ENCODE measurements at regions not wholly inside any gene's neighbourhood (a gene's known extent, or its start where the extent isn't known, plus 50 kb on each side); places are given as distances from the start of the nearest gene placed in this dataset.
"Not testable (repeated sequence)": the region's sequence is repeated elsewhere in the genome, so short reads cannot be mapped to it uniquely, and the experiment has no call there.

DNA sequence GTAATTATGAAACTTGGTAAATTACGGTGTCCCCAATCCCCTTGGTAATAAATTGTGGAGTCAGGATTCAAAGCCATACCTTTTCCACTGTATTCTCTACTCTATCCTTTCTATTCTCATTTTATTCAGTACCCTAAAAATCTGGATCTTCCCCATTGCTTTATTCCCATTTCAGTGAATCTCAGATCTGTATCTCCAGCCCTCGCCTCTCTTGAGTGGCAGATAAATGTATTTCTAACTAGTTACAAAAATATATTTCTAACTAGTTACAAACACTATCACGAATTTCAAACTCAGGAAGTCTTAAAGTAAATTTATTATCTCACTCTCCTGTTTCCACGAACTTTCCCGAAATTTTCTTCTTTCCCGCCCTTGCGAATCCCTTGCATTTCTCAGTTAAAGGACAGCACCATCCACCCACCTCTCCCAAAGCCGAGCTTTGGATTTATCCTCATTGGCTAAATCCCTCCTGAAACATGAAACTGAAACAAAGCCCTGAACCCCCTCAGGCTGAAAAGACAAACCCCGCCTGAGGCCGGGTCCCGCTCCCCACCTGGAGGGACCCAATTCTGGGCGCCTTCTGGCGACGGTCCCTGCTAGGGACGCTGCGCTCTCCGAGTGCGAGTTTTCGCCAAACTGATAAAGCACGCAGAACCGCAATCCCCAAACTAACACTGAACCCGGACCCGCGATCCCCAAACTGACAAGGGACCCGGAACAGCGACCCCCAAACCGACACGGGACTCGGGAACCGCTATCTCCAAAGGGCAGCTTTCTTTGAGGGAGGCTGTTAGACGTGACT lies 164.3 kb upstream of the PABPC3 start:
- no peak for DNase-seq (ENCODE audit: low spot score)

DNA sequence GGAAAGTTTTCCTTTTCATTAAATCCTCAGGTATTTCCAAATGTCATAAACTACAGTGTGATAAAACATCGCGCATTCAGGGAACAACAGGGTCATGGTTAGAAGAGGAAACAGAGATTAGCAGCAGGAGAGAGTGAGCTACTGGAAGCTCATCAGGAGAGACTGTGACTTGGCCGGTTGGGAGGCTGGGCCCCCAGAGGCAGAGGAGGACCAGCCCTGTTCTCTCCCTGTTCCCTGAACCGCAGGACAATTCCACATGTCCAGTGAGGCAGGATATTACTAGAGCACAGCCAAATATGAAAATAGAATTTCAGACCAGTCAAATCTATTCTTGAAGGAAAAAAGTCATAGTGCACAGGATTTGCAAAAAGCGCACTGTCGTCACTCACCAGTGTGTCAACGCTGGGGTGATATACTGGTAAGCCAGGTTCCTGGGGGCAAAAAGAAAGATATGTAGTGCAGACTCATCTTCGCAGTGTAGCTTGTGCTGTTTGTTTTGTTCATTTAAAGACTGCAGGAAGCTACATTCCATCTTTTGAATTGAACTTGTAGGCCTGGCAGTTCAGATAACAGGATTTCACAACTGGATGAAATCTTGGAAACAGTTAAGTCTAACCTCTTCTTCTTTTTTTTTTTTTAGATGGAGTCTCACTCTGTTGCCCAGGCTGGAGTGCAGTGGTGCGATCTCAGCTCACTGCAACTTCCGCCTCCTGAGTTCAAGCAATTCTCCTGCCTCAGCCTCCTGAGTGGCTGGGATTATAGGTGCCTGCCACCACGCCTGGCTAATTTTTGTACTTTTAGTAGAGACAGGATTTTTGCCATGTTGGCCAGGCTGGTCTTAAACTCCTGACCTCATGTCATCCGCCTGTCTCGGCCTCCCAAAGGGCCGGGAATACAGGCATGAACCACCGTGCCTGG lies 162.6 kb upstream of the PABPC3 start:
- not testable (repeated sequence) for DNase-seq (ENCODE audit: low spot score)

DNA sequence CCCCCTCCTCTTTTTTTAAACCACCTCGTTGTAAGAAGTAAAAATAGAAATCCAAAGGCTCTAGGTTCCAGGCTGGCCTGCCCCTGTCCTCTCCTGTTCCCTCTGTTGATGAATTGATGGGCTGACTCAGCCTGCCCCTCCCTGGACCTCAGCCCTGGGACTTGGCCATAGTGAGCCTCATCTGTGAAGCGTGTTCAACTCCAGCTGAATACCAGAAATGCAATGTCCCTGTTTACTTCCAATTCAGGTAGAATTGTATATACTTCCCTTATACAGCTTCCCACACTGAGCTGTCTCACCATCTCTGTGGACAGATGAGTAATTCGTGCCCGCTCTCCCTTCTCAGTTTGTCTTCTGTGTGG lies 161.9 kb upstream of the PABPC3 start:
- not testable (repeated sequence) for DNase-seq (ENCODE audit: low spot score)

DNA sequence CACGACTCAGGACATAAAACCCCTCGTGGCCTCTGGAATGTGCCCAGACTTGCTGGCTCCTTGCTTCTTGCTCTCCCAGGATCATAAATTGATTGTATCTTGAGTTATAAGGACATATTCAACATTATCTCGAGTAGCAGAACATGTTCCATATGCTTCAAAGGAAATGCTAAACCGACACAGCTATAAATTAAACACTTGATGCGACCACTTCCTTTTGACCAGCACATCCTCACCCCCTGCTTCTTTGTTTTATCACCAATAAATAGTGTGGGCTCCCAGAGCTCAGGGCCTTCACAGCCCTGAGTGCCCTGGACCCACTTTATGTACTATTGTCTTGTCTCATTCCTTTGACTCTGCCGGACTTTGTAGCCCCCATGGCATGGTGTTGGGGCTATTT lies 157.0 kb upstream of the PABPC3 start:
- DNase-seq (ENCODE audit: low spot score) = no peak

DNA sequence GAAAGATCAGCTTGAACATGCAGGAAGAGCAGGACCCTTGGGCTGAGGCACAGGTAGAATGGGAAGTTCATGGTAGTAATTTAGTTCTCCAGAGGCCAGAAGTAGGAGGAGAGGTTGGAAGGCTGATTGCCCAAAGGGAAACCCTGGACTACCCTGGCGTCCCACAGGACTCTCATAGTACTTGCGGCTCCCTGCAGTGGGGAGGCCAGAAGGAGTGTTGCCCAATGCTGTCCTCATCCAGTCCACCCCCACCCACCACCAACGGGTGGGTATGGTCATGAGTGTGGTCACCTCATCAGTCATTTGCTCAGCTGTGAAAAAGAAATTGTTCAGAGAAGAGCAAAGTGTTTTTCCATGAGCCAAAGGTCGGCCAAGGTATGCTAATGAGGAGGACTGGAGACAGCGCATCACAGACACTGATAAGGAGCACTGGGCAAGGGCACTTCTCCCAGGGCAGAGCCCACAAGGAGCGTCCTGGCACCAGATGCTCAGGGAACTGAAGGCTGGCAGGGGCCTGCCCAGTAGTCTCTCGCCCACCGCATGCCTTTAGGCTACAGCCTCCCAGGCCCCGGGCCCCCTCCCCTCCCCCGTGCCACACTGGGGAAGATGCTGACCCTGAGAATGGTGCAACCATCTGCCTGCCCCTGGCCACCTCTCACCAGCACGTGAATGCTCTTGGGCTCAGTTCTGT lies 154.8 kb upstream of the PABPC3 start:
- not testable (repeated sequence) for DNase-seq (ENCODE audit: low spot score)

DNA sequence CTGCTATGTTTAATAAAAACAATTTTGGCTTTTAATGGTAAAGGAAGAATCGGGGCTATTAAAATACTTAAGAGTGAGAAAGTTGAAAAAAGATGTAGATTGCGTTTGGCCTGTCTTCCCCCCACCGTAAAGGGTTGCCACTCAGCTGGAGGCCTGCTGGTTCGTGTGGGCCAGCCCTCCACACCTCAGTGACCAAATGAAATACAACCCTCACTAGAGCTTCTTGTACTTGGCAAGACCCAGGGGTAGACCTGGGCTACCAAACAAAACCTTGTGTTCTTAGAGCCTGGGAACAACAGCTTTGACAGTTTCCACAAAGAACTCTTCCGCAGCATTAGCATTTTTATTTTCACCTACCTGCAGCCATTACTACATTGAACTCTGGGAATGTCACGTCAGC lies 152.8 kb upstream of the PABPC3 start:
- DNase-seq (ENCODE audit: low spot score) = no peak

DNA sequence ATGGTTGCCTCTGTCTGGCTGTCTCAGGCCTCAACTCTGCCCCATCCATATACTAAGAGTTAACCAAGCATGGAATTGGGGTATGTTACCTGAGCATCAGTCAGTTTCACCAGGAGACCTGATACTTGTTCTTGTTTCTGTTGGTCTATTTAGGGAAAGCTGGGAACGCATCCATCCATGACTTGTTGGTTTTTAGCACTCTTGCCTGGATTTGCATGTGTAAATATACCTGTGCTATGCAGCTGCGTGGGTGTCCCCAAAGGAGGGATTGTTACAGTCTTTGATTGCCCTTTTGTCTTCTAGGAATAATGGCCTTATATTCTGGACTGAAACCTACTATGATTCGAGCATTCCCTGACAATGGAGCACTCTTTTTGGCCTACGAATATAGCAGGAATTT lies 151.9 kb upstream of the PABPC3 start:
- not testable (repeated sequence) for DNase-seq (ENCODE audit: low spot score)

DNA sequence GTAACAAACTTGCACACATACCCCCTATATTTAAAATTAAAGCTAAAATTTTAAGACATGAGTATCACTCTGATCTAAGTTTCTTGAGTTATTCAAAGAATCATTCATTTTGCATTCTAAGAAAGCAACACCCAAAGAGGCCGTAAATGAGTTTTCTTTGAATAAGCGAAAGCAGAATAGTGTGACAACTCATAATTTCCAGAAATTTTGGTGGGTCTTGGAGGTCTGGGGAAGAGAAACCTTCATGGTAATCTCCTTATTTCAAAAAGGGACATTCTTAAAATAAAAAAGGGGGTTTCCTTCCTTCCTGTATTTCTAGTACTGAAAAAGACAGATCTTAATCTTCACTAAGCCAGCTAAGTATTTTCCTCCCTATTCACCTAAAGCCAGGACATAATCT lies 147.0 kb upstream of the PABPC3 start:
- not testable (repeated sequence) for DNase-seq (ENCODE audit: low spot score)

DNA sequence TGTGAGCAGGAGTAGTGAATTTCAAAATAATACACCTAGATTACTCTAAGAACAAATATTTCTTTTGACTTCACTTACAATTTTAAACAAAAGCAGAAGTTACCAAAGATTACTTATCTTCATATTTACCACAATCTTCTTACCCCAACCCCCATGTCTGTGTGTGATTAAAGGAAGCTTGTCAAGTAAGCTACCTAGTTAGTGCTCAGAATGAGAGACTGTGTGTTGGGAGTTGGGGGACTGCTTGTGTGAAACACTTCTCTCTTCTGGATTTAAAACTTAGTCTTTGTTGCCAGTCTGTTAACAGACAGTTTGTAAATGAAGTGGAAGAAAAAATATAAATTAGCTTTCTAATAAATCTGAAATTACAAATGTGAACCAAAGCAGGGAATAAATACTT lies 145.3 kb upstream of the PABPC3 start:
- DNase-seq (ENCODE audit: low spot score) = not testable (repeated sequence)

DNA sequence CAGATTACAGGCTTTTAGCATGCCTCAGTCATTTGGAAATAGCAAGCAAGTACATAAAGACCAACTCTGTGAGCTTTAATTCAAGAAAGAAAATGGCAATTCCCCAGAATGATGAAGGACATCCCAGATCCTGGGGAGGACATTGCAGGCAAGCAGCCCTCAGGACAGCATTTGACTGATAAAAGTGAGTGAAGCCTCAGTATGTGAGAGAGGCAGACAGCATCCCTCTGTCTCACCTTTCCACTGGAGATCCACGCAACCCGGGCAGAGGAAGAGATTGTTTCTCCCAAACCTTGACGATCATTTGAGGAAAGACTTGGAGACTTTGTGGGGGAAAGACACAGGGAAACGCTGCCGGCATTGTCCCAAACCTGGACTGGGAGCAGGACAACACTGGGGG lies 128.0 kb upstream of the PABPC3 start:
- DNase-seq (ENCODE audit: low spot score) = not testable (repeated sequence)

DNA sequence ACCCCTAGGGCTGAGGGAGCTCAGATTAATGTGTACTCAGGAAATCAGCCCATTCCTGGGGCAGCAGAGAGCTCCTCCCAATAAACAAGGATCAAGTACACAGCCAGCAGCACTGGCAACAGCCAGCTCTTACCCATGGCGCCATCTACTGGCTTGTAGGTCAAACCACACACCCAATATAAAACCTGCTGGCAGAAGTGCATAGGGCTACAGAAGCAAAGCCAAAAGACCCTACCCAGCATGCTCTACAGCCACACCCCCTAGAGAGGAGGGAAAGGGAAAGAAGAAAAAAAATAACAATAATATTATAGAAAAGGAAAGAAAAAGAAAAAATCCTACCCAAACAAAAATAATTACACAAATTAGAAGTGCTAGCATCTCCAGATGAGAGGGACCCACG lies 127.5 kb upstream of the PABPC3 start:
- not testable (repeated sequence) for DNase-seq (ENCODE audit: low spot score)

DNA sequence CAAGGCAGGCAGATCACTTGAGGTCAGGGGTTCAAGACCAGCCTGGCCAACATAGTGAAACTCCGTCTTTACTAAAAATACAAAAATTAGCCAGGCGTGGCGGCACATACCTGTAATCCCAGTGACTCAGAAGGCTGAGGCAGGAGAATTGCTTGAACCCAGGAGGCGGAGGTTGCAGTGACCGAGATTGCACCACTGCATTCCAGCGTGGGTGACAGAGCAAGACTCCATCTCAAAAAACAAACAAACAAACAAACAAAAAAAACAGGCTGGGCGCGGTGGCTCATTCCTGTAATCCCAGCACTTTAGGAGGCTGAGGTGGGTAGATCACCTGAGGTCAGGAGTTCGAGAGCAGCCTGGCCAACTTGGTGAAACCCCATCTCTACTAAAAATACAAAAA lies 122.8 kb upstream of the PABPC3 start:
- DNase-seq (ENCODE audit: low spot score) = not testable (repeated sequence)

DNA sequence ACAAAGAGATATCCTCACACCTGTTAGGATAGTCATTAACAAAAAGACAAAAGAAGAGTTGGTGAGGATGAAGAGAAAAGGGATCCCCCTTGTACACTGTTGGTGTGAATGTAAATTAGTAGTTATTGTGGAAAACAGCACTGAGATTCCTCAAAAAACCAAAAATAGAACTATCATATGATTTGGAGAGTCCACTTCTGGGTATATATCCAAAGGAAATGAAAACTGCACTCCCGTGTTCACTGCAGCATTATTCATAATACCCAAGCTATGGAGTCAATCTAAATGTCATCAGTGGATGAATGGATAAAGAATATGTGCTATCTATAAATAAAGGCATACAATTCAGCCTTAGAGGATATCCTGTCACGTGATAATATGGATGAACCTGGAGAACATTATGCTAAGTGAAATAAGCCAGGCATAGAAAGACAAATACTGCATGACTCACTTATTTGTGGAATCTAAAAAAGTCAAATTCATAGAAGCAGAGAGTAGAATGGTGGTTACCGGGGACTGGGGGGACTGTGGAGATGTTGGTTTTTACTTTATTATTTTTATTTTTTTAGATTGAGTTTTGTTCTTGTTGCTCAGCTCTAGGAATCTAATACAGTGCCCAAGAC lies 114.6 kb upstream of the PABPC3 start:
- not testable (repeated sequence) for DNase-seq (ENCODE audit: low spot score)

DNA sequence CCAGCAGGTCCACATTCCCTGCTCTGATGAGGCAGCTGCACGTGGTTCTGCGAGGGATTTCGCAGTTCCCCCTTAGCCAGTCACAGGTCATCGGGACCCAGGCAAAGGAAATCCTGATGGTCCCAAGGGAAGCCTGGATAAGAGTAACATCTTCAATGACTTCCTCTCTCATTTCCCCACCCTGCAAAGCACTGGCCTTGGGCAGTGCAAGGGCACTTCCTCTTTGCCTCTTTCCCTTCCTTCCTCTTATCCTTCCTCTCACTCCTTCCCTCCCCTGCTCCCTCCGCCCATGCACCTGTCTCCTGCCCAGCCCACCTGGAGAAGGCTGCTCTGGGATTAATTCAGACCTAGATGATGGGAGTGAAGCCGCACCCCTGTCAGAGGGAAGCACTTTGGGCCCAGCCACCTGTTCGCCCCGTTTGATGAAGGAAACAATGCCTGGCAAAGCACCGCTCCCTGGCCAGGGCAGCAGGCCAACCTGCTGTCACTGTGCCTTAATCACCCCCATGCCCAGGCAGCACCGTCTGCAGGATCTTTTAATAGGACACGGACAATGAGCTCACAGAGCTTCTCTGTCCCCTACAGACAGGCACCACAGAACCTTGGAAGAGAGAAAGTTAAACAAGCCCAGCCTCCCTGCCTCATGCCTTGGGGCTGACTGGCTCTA lies 113.5 kb upstream of the PABPC3 start:
- DNase-seq (ENCODE audit: low spot score) = no peak

DNA sequence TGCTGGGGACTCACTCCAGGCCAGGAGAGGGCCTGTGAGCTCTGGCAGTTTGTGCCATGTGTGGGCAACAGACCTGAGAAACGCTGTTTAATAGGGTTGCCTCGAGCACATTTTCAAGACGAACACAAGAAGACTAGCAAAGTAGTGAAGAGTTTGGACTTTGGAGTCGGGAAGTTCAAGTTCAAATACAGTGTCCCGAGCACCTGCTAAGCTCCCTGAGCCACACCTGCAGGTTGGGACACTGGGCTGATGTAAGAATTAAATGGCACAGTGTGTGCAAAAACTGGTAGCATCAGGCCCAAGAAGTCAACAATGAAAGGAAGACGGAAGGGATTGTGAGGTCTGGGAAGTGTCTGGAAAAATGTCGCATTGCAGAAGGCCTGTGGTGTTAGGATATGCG lies 112.8 kb upstream of the PABPC3 start:
- DNase-seq (ENCODE audit: low spot score) = no peak

DNA sequence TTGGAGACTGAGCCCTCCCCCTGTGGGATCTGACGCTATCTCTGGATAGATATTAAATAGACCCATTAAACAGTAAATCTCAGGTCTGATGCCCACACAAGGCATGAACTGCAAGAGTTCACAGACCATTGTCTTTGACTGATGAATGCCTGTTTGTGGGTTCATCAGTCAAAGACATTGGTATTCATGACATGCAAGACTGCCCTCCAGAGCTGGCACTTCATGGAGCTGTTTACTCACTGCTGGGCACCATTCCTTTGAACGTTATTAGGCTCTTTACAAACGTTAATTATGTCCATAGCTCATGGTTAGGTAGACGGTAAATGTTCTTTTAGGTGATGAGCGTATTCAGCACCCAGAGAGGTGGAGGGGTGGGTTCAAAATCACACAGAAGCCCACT lies 111.8 kb upstream of the PABPC3 start:
- DNase-seq (ENCODE audit: low spot score) = no peak

DNA sequence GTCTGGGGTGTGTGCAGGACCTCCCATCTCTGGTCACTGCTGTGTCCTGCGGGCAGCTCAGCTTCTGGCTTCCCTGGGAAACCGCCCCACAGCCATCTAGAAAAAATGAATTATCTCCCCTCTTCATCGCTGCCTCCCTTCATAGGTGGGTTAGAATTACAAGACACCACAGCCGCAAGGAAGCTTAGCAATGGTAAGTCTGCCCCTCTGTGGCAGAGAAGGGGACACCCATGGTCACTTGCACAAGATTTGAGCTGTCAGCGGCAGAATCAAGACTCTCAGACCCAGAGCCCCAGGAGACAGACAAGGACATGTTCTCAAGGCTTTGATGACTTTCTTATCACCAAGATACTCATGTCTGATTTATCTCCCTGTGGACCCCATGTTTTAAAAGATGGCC lies 110.8 kb upstream of the PABPC3 start:
- no peak for DNase-seq (ENCODE audit: low spot score)

DNA sequence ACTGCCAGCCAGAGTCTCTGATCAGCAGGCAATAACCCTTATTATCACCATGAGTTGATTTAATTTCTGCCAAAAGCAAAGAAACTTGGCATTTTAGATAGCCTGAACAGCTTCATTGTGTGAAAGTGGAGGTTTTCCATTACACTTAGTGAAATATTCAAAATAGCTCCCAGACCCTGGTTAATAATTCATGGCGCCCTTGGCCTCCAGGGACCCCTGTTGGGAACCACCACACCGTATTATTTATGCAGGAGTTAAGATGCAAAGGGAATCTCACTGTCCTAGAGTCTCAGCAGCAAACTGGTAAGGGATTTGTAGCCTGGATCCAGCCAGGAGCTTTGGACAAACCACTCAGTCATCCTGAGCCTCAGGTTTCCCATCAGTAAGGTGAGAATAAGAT lies 110.0 kb upstream of the PABPC3 start:
- DNase-seq (ENCODE audit: low spot score) = no peak

DNA sequence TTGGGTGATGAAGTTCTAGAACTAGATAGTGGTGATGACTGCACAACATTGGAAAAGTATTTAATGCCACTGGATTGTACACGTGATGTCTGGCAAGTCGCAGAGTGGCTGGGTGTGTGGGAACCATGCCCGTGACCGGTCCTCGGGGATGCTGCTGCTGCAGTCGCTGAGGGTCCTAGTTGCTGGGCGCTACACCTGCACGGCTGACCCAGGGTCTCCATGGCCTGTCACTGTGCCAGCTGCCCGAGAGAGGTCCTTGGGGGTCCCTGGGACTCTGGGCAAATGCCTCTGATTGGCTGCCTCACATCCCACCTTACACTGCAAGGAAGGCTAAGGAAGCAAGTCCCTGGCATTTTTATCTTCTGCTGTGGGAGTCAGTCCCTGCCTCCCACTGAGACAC lies 109.1 kb upstream of the PABPC3 start:
- no peak for DNase-seq (ENCODE audit: low spot score)

DNA sequence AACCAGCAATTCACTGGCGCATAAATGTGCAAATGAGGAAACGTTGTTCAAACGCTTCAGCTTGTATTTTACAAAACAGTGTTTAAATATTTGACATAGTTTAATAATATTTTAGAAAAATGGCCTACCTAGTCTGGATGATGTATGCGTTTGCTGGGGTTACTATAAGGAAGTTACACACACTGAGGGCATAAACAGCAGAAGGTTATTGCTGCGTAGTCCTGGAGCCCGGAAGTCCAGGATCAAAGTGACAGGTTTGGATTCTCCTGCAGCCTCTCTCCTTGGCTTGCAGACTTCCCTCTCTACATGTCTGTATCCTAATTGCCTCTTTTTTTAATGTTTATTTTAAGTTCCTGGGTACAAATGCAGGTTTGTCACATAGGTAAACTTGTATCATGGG lies 106.0 kb upstream of the PABPC3 start:
- not testable (repeated sequence) for DNase-seq (ENCODE audit: low spot score)

DNA sequence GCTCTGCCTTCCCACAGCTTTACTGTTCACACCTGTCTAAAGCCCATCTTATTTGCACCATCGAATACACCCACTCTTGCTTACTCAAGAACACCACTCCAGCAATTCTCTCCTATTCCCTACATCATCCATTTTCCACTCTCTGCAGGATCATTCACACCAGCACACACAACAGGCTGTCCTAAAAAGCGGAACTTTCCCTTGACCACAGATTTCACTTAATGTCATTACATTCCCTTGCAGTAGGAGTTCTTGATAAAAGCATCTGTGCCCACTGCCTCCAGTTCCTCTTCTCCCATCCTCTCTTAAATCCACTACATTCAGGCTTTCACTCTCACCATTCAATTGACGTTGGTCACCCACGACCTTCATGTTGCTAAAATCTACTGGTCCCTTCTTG lies 103.0 kb upstream of the PABPC3 start:
- DNase-seq (ENCODE audit: low spot score) = not testable (repeated sequence)

Measured in ureter (tissue), 1 donor.